ENCODE measurements at regions not wholly inside any gene's neighbourhood (a gene's known extent, or its start where the extent isn't known, plus 50 kb on each side); places are given as distances from the start of the nearest gene placed in this dataset.

DNA sequence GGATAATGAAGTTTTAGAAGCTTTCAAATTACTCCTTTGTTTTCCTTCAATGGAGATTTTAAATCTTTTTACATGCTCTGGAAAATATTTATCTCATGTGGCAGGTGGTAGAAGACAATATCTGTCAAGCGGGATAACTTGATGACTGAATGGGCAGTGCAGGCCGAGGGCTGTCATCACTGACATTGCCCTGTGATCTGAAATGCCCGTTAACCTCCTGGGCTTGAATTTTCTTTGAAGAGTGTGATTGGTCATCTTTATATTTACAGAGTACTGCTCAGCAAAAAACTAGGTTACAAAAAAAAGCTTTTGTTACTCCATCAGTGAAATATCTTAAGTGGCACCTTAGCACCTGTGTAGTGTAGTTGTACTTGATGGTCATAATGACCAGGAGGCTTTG, 147.5 kb downstream of the GATB start:
- intact Hi-C loops (cut with micrococcal nuclease; ENCODE audit: unreplicated experiment) (no loop called here), in situ Hi-C loops (cut with HindIII; ENCODE audit: extremely low pct_ligation_motif_present, low pct_unique_long_range_greater_than_20kb) (no loop called here)
- no TSS peak for BruUV-seq (replicated peaks)
- H3K27ac ChIP-seq (ENCODE audit: extremely low read length, insufficient read depth, low read length): no peak overlapping the region
- DNase-seq (ENCODE audit: low spot score) (no peak), FAIRE-seq (no peak), ATAC-seq (no peak)
- CTCF ChIA-PET (ENCODE audit: low intra/inter-chr PET ratio, low total read pairs): no interaction called here
- H3K36me3 ChIP-seq (replicated peaks in 1 of 2; ENCODE audit: control insufficient read depth in 1 of 2, insufficient read depth in 2 of 2, low read length in 2 of 2): no peaks in the 10 kb centered on the region
- POLR2A ChIA-PET: no interaction called here
- H3K9ac ChIP-seq (ENCODE audit: insufficient read depth, low read depth, low read length): no peak overlapping the region
- no peak overlapping the region for H2AFZ ChIP-seq (ENCODE audit: low read length)
- no peak for TF ChIP-seq ZBTB7A (CRISPR knock-in tag; IDR thresholded peaks at IDR 0.05)
- TF ChIP-seq RBAK (CRISPR knock-in tag; IDR thresholded peaks at IDR 0.05): no peak
- TF ChIP-seq FOXO1 (CRISPR knock-in tag; IDR thresholded peaks at IDR 0.05): no peak
- no peak for TF ChIP-seq CBX2 (IDR thresholded peaks at IDR 0.05; ENCODE audit: low read depth, low read length)
- TF ChIP-seq CBX2 (CRISPR knock-in tag; IDR thresholded peaks at IDR 0.05; ENCODE audit: low read depth): no peak
- TF ChIP-seq, protein P1, sequence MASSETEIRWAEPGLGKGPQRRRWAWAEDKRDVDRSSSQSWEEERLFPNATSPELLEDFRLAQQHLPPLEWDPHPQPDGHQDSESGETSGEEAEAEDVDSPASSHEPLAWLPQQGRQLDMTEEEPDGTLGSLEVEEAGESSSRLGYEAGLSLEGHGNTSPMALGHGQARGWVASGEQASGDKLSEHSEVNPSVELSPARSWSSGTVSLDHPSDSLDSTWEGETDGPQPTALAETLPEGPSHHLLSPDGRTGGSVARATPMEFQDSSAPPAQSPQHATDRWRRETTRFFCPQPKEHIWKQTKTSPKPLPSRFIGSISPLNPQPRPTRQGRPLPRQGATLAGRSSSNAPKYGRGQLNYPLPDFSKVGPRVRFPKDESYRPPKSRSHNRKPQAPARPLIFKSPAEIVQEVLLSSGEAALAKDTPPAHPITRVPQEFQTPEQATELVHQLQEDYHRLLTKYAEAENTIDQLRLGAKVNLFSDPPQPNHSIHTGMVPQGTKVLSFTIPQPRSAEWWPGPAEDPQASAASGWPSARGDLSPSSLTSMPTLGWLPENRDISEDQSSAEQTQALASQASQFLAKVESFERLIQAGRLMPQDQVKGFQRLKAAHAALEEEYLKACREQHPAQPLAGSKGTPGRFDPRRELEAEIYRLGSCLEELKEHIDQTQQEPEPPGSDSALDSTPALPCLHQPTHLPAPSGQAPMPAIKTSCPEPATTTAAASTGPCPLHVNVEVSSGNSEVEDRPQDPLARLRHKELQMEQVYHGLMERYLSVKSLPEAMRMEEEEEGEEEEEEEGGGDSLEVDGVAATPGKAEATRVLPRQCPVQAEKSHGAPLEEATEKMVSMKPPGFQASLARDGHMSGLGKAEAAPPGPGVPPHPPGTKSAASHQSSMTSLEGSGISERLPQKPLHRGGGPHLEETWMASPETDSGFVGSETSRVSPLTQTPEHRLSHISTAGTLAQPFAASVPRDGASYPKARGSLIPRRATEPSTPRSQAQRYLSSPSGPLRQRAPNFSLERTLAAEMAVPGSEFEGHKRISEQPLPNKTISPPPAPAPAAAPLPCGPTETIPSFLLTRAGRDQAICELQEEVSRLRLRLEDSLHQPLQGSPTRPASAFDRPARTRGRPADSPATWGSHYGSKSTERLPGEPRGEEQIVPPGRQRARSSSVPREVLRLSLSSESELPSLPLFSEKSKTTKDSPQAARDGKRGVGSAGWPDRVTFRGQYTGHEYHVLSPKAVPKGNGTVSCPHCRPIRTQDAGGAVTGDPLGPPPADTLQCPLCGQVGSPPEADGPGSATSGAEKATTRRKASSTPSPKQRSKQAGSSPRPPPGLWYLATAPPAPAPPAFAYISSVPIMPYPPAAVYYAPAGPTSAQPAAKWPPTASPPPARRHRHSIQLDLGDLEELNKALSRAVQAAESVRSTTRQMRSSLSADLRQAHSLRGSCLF (CRISPR knock-in tag; IDR thresholded peaks at IDR 0.05; ENCODE audit: borderline replicate concordance): no peak
- TF ChIP-seq ZNF205 (CRISPR knock-in tag; IDR thresholded peaks at IDR 0.05): no peak
- TF ChIP-seq, protein P2, sequence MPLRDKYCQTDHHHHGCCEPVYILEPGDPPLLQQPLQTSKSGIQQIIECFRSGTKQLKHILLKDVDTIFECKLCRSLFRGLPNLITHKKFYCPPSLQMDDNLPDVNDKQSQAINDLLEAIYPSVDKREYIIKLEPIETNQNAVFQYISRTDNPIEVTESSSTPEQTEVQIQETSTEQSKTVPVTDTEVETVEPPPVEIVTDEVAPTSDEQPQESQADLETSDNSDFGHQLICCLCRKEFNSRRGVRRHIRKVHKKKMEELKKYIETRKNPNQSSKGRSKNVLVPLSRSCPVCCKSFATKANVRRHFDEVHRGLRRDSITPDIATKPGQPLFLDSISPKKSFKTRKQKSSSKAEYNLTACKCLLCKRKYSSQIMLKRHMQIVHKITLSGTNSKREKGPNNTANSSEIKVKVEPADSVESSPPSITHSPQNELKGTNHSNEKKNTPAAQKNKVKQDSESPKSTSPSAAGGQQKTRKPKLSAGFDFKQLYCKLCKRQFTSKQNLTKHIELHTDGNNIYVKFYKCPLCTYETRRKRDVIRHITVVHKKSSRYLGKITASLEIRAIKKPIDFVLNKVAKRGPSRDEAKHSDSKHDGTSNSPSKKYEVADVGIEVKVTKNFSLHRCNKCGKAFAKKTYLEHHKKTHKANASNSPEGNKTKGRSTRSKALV (CRISPR knock-in tag; IDR thresholded peaks at IDR 0.05): no peak
- no peak for TF ChIP-seq ZSCAN21 (CRISPR knock-in tag; IDR thresholded peaks at IDR 0.05; ENCODE audit: borderline replicate concordance)
- H3K27me3 ChIP-seq (ENCODE audit: control insufficient read depth in 1 of 2, insufficient read depth in 2 of 2, low read length in 2 of 2): no peaks in the 10 kb centered on the region
- no peak overlapping the region for H3K4me3 ChIP-seq (replicated peaks in 1 of 3; ENCODE audit: insufficient read depth in 1 of 3, low read depth in 2 of 3, low read length in 3 of 3)
- no peaks in the 10 kb centered on the region for H3K79me2 ChIP-seq (ENCODE audit: insufficient read depth, low read length)
- WGBS (ENCODE audit: low lambda C conversion rate): 75% methylated on average over 3 of the region's 3 CpGs
- no peaks in the 10 kb centered on the region for H3K9me3 ChIP-seq (ENCODE audit: low read length)
- no peaks in the 10 kb centered on the region for H4K20me1 ChIP-seq (ENCODE audit: insufficient read depth, low read length)
- no peaks in the 10 kb centered on the region for H3K4me1 ChIP-seq (ENCODE audit: insufficient read depth, low read length)
- no peak overlapping the region for H3K4me2 ChIP-seq (ENCODE audit: low read depth, low read length)
